GM12878 (cell line): ENCODE measurements at regions not wholly inside any gene's neighbourhood (a gene's known extent, or its start where the extent isn't known, plus 50 kb on each side); places are given as distances from the start of the nearest gene placed in this dataset.

Source experiments
- CEBPB ChIP-seq, 2 experiments: fragments of 150-350 bp in 1 of 2; IDR thresholded peaks; 2 replicates each; pipeline ENCODE4 v1.6.1; 2012 to 2014; ENCODE audit warnings: low read depth in 2 of 2, low read length in 2 of 2, borderline replicate concordance in 1 of 2, inconsistent platforms in 1 of 2
- CHD2 ChIP-seq: IDR thresholded peaks from 2 replicates; pipeline ENCODE4 v1.6.1; 2011; ENCODE audit warnings: low read depth, low read length, improper control_type of control experiment, borderline replicate concordance
- CTCF ChIP-seq, 3 experiments: IDR thresholded peaks in 2 of 3; conservative IDR thresholded peaks in 1 of 3; 2 replicates each; pipeline ENCODE4 v1.5.1; 2011; ENCODE audit warnings: low read depth in 3 of 3, low read length in 3 of 3, mild to moderate bottlenecking in 3 of 3, control low read depth in 2 of 3, moderate library complexity in 2 of 3, inconsistent platforms in 1 of 3, mixed read lengths in 1 of 3; ENCODE audit not compliant: control insufficient read depth in 2 of 3, insufficient read depth in 1 of 3; ENCODE audit errors: extremely low read depth in 1 of 3
- EGR1 ChIP-seq, 2 experiments: IDR thresholded peaks; 1 replicate in 1 of 2; 2 replicates in 1 of 2; pipeline ENCODE4 v1.6.1; 2011 to 2012; ENCODE audit warnings: low read depth in 2 of 2, low read length in 2 of 2, borderline replicate concordance in 1 of 2, mild to moderate bottlenecking in 1 of 2, moderate library complexity in 1 of 2
- EZH2 ChIP-seq: IDR thresholded peaks from 2 replicates; pipeline ENCODE4 v1.6.1; 2012; ENCODE audit warnings: low read depth, mild to moderate bottlenecking, control low read depth, inconsistent platforms, low read length, borderline replicate concordance; ENCODE audit not compliant: control insufficient read depth
- POLR2A ChIP-seq: IDR thresholded peaks from 2 replicates; pipeline ENCODE4 v1.6.1; 2011; ENCODE audit warnings: low read depth, mild to moderate bottlenecking, low read length
- SP1 ChIP-seq: IDR thresholded peaks from one replicate; pipeline ENCODE4 v1.6.1; 2011; ENCODE audit warnings: low read depth, low read length
- STAT3 ChIP-seq: IDR thresholded peaks from 2 replicates; pipeline ENCODE4 v1.6.1; 2011; ENCODE audit warnings: low read depth, low read length, improper control_type of control experiment

- no peak for TF ChIP-seq CTCF (IDR thresholded peaks at IDR 0.05 in 2 of 3, conservative IDR thresholded peaks at IDR 0.05 in 1 of 3; ENCODE audit: control insufficient read depth in 2 of 3, extremely low read depth in 1 of 3, insufficient read depth in 1 of 3, low read depth in 3 of 3, low read length in 3 of 3)
- TF ChIP-seq POLR2A = no peak
- TF ChIP-seq SP1 = no peak
- no peak for TF ChIP-seq EZH2
- no peak for TF ChIP-seq EGR1 (IDR thresholded peaks at IDR 0.05; ENCODE audit: borderline replicate concordance in 1 of 2, low read depth in 2 of 2, low read length in 2 of 2)
- TF ChIP-seq CEBPB (IDR thresholded peaks at IDR 0.05; ENCODE audit: borderline replicate concordance in 1 of 2, low read depth in 2 of 2, low read length in 2 of 2) = no peak
- TF ChIP-seq CHD2 = no peak
- TF ChIP-seq STAT3 = no peak
These were observed 323.4 kb upstream of the KIF2B start for GRCh38 chr17:53499277-53499676.
